Breast epithelium (tissue), 3 donors: ENCODE measurements at regions not wholly inside any gene's neighbourhood (a gene's known extent, or its start where the extent isn't known, plus 50 kb on each side); places are given as distances from the start of the nearest gene placed in this dataset.
"Not testable (repeated sequence)": the region's sequence is repeated elsewhere in the genome, so short reads cannot be mapped to it uniquely, and the experiment has no call there.

ENCODE experiments used
- CTCF ChIP-seq, 3 donors: fragments of 450-650 bp; IDR thresholded peaks; one replicate each; pipeline ENCODE4 v1.5.1; 2016 to 2017; ENCODE audit warnings: antibody characterized with exemption in 3 of 3, mild to moderate bottlenecking in 3 of 3, moderate library complexity in 3 of 3
- POLR2A ChIP-seq: fragments of 450-650 bp; IDR thresholded peaks from one replicate; pipeline ENCODE4 v1.6.1; 2016; ENCODE audit warnings: antibody characterized with exemption, mild to moderate bottlenecking, moderate library complexity

GRCh38 chr15:29974056-29974455 is 108.7 kb upstream of the GOLGA8J start:
- not testable (repeated sequence) for TF ChIP-seq CTCF (IDR thresholded peaks at IDR 0.05); POLR2A
